ENCODE measurements at regions not wholly inside any gene's neighbourhood (a gene's known extent, or its start where the extent isn't known, plus 50 kb on each side); places are given as distances from the start of the nearest gene placed in this dataset.

DNA sequence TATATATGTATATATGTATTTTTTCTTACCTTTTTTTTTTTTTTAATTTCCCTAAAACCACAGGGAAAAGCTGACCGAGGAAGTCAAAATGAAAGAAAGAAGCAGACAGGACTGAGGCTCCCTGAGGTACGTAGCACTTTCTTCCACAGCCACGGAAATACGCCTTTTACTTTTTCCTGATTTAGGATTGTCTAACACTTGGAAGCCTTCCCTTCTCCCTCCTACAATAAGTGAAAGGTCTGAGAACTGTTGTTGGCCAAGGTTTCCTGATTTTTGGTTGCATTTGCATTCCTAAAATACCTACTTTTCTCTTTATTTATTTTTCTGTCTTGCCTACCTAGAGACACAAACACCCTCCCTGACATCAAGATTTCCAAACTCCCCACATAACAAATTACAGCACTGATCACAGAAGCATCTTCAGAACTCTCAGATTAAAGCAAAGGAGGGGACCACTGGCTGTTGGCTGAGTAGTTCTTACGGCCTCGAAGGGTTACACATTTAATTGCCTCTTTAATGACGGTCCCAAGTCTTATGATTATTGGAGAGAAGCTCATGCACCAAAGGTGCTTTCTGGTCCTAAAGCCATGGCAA is 778.5 kb upstream of the FANCL start:
- DNase-seq (ENCODE audit: low read depth in 2 of 2) = no peak

DNA sequence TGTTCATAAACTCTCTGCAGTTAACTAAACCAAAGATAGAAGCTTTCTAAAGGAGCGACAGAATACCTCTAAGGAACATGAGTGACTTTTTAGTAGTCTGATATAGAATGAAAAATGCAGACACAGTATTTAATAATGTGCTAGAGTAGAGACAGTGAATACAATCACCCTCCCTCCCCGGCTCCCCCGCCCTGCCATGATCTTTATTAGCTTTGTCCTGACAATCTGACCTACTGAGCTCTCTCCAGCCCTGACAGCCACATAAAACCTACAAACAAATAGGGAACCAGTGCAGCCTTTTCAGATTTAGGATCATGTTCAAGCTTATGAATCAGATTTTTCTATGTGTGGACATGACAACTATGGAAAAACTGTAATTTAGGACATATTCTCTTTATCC is 777.6 kb upstream of the FANCL start:
- no peak for DNase-seq (ENCODE audit: low read depth in 2 of 2)

DNA sequence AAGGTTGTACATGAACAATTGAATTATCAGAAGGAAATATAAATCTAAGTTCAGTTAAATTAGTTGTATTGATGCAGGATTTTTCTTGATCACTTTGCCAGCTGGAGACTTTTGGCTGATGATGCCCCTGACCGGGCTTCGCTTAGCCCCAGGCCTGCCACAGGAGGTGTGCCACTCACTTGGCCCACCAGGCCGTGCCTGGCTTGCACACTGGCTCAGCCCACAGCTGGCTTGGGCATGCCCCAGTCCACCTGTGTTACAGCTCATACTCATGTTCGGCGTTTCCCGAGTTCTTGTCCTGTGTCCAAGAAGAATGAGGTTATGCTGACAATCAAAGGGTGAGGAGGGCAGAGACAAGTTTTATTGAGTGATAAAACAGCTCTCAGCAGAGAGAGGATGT is 773.9 kb upstream of the FANCL start:
- DNase-seq (ENCODE audit: low read depth in 2 of 2) = no peak

DNA sequence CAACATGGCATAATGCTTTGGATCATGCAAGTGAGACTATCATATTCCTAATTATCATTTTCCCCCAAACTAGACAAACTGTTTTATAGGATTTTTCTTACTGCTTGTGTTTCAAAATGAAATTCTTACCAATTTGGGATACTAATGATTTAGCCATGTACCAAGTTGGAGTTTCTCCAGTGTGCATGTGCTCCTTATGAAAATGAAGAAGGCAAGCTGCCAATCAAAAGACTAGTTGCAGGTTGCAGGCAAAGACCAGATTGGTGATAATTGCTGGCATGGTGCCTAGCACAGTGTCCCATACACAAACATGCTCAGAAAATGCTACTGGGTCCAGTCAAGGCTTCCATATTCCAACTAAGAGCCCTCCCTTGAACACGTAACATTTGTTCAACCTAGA is 771.8 kb upstream of the FANCL start:
- no peak for DNase-seq (ENCODE audit: low read depth in 2 of 2)

DNA sequence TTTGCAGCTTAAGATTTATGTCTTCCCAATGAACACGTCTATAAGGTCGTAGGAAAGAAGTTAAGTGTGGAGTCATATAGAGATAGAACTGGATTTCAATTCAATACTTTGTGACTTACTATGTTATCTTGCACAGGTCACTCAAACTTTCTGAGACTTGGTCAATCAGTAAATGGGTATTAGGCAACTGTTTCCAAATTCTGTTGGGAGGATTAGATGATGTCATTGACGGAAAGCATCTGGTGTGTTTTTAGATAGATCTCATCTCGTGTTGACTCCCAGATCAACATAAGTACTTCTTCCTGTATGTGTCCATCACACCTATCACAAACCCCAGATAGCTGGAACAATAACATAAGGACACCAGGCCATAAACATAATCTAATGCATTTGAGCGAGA is 771.1 kb upstream of the FANCL start:
- DNase-seq (ENCODE audit: low read depth in 2 of 2) = no peak

DNA sequence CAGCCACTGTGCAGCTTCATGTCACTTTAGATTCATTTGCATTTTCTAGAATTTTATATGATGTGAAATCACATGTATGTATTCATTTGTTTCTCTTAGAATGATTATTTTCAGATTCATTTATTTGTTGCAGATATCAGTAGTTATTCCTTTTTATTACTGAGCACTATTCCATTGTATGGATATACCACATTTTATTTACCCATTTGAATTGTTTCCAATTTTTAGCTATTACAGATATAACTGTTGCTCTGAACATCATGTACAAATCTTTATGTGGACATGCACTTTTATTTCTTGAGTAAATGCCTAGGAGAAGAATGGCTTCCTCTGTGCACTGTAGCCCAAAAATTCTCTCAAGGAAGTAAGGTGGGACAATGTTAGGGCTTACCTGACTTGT is 767.8 kb upstream of the FANCL start:
- no peak for DNase-seq (ENCODE audit: low read depth in 2 of 2)

DNA sequence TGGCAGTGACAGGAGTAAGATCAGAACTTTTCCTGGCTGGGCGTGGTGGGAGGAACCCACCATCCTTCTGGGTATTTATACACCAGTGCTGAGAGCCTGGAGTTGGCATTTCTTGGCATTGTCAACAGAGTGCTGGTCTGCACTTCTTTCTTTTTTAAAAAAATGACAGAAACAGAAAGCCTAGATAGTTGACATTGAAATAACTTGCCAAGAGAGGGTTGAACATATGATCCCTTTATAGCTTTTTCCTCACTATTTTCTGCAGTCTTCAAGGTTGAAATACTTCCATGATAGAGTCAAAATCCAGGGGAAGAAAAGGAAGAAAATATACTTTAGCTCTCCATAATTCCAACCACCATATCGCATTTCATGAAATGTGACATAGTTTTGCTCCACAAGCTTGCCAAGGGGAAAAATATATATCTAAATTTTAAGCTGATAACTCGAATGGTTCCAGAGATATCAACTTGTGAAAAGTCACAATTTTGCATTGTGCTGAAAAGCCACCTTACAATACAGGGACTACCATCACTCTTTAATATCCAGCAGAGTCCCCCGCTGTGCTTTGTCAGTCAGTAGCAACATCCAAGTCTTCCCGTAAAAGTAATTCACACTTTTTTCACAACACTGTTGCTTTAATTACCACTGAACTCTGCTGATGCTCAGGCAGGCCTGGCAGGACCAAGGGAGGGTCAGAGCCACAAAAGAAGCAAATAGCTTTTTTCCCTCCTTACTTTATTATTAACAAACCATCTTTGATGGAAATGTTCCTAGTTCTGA is 764.9 kb upstream of the FANCL start:
- DNase-seq (ENCODE audit: low read depth in 2 of 2) = no peak

DNA sequence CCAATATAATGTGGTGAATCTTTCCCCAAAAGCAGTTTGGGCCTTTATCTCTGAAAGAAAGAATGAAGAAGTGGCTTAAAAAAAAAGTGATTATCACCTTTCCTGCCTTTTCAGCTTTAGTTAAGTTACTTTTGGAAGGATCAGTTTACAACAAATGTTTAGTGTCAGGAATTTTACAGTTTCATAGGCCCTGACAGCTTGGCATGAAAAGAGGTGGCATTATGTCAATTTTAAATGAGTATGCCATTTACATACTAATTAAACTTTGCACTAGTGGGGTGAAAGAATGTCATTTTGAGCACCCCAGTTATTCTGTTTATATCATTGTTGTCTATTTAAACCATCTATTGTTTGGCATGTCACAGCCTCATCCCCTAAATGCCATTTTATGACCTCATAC is 763.5 kb upstream of the FANCL start:
- no peak for DNase-seq (ENCODE audit: low read depth in 2 of 2)

DNA sequence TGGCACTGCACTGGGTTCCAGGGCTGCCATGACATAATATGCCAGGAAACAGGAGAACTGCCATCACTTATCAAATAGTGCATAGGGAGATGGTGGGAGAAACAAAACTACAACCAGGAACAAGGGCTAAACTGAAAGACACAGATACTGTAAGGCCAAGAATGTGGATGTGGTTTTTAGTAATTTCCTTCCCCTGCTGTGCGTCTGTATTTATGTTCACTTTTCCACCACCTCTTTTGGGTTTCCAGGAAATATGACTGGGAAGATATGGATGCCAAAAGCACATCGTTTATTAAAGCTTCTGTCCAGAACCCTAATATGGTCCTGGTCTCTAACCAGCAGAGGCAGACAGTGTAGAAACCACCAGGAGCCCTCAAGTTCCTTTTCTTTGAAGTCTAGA is 759.7 kb upstream of the FANCL start:
- no peak for DNase-seq (ENCODE audit: low read depth in 2 of 2)

DNA sequence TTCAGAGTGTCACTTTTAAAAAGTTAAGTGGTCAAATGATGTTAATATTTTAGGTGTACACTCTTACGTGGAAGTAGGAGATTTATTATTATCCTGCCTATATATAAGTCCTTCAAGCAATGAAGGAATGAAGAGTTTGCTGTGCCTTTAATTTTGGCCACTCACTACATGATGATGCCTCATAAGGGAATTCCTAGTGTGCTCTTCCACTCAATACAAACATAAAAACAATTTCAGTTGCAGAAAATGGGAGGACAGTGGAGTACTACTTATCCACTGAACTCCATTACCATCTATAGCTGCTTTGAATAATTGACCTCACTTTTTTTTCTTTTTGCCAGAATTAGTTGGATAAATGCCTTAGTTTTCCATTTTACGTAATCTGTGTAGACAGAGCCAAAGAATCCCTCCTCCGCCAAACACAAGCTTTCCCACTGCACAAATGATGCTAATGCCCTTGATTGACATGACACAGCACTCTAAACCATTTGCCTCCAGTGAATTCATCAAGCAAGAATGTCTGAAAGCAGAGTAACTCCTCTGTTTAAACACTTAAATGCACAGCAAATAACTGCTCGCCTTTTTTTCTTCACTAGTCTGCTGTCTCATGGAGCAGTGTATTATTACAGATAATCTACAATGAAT is 751.1 kb upstream of the FANCL start:
- no peak for DNase-seq (ENCODE audit: low read depth in 2 of 2)

DNA sequence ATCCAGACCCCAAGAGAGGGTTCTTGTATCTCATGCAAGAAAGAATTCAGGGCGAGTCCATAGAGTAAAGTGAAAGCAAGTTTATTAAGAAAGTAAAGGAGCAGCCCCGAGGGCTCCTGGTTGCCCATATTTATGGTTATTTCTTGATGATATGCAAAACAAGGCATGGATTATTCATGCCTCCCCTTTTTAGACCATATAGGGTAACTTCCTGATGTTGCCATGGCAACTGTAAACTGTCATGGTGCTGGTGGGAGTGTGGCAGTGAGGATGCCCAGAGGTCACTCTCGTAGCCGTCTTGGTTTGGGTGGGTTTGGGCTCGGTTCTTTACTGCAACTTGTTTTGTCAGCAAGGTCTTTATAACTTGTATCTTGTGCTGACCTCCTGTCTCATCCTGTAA is 750.2 kb upstream of the FANCL start:
- DNase-seq (ENCODE audit: low read depth in 2 of 2) = no peak

DNA sequence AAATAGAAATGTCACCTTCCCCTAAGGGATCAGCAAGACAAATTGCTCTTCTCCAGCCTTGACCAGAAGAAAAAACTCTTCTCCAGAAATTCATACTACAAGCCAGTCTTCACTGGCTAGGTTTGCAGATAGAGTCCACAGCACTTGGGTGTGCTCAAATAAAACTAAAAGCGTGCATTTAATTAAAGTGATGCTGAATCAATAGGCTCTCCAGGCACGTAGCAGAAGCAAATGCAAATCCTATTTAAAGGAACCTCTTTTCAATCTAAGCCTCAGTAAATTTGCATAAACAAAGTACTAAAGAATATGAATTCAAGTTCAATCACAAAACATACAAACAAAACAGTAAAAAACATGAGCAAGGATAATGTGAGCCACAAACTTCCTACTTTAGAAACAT is 744.4 kb upstream of the FANCL start:
- DNase-seq (ENCODE audit: low read depth in 2 of 2) = no peak

DNA sequence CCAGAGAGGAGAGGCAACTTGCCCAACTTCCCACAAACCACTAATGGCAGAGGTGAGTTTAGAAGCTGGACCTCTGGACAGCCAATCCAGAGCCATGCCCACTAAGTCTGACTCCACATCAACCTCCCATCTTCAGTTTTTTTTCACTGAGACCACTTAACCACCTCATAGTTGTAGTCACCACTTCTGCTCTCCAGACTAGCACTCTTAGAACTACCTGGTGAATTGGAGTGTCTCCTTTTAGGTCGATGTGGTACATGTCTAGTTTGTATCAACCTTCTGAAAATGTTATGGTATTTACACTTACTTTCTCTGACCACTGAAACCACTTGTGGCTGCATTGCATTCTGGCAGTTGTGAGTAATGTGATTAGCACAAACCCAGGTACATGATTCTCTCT is 743.6 kb upstream of the FANCL start:
- no peak for DNase-seq (ENCODE audit: low read depth in 2 of 2)

DNA sequence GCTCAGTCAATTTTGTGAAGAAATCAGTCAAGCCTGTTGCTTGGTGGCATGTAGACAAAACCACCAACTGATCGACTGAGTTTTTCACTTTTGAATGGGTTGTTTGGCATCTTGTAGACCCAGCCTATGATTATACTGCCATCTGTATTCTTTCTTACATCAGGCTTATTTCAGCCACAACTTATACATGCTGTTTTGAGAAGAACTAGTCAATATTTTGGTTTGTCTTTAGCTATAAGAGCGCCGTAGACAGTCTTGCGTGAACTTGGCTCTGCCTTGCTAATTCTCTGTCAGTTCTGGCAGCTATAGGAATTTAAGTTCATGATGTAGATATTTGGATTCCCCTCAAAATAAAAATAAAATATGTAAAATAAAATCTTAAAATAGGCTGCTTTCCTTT is 742.0 kb upstream of the FANCL start:
- DNase-seq (ENCODE audit: low read depth in 2 of 2) = no peak

DNA sequence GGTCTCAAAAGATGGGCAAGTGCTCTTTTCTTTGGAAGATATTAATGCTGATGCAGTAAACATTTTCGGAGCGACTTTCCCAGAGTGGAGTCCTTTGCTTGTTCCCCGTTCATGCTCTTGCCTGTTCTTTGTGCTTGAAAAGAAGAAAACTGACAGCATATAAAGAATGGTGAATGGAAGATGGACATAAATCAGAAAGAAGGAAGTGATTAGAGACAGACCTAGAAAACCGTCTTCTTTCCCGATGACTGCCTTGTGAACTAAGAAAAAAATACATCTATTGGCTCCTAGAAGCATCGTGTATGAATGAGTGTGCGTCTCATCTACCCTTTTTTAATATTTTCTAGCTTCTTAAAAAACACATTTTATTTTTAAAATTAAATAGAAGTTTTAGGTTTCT is 740.1 kb upstream of the FANCL start:
- DNase-seq (ENCODE audit: low read depth in 2 of 2) = no peak

DNA sequence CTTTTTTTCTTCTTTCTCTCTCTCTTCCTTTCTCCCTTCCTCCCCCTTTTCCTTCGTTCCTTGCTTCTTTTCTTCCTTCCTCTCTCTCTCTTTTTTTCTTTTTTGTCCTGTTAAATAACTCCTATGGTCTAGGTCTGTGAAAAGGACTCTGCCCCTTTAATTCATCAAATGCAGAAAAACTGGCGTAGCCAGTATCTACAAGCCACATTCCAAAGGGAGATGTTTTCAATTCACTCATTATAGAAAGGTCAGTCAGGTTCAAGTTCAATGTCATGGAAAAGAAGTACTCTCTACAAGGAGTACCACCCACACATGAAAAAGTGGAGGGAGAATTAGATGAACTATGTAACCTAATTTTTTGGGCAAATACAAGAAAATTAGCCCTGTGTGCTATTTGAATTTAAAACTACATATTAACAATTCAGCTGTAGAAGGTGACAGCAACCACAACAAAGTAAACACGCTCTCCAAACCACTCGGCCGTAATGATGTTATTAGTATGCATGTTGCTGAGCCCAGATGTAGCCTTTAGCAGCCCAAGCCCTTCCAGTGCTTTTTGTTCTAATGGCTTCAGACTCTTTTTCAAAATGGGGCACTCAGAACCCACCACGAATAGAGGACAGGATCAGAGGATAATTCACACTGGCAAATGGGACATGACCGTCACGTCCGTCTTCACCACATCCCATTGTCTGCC is 735.4 kb upstream of the FANCL start:
- no peak for DNase-seq (ENCODE audit: low read depth in 2 of 2)

DNA sequence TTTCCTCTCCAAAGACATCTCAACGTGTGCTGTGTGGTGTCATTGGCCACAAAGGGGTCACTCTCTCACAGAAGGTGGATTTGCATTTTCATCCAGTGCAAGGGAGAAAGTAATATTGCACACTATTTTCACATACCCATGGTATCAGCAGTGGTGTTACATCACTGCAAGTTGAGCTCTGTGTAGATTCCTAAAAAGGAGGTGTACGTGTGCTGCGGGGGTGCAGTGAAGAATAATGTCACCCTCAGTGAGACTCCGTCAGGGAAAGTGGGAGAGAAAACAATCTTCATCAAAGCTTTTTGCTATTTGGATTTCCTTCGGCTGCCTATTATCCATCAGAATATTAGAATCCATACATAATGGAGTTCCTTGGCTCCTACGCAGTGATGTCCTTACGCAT is 733.8 kb upstream of the FANCL start:
- DNase-seq (ENCODE audit: low read depth in 2 of 2) = no peak

DNA sequence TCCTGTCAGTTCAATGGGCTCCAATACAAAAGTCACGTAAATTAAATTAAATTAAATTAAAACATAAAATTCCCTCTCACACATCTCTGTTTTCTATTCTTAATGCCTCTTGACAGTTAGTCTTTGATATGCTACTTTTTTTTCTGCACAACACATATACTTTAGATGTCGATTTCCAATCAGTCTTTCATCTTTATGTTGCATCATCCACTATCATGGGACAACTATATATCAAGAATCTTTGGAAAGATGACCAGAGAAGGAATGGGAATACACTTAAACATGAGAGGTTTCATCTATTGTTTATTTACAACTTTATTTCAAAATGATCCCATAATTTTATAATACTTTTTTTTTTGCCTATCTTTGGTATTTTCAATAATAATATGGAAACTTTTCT is 733.3 kb upstream of the FANCL start:
- no peak for DNase-seq (ENCODE audit: low read depth in 2 of 2)

DNA sequence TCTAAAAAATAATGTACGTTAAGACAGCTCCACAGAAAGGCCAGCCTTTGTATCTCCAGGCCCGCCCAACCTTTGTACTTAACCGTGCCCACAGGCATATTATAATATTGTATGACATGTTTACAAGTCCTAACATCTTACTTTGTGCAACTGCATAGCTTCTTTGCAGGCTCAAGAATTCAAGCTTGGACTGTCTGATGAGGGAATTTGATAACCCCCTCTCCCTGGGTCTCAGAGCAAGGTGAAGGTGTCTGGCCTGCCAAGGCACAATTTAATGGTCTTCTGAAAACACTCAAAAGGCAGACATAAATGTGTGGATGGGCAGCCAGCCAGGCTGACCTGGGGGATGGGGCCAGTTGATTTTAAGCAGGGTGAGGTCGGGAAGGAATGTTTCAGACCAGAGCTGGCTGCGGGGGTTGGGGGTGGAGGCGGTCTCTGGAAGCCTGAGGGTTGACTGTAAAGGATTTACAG is 732.7 kb upstream of the FANCL start:
- DNase-seq (ENCODE audit: low read depth in 2 of 2) = no peak

DNA sequence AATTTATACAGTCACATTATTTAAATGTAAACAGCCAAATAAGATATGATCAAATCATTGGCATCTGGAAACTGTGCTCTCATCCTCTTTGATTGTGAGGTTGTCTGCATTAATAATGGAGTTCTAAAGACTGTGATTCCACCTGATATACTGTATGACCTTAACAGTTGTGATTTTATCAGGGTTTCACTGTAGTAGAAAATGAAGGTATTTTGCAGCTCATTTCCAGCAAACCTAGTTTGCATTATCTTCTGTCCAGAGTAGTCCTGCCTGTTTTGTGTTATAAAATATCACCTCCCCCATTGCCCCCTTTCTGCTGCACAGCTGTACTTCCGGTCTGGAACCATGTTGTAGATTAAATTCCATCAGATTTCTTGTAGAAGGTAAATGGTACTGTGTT is 731.6 kb upstream of the FANCL start:
- DNase-seq (ENCODE audit: low read depth in 2 of 2) = no peak

DNA sequence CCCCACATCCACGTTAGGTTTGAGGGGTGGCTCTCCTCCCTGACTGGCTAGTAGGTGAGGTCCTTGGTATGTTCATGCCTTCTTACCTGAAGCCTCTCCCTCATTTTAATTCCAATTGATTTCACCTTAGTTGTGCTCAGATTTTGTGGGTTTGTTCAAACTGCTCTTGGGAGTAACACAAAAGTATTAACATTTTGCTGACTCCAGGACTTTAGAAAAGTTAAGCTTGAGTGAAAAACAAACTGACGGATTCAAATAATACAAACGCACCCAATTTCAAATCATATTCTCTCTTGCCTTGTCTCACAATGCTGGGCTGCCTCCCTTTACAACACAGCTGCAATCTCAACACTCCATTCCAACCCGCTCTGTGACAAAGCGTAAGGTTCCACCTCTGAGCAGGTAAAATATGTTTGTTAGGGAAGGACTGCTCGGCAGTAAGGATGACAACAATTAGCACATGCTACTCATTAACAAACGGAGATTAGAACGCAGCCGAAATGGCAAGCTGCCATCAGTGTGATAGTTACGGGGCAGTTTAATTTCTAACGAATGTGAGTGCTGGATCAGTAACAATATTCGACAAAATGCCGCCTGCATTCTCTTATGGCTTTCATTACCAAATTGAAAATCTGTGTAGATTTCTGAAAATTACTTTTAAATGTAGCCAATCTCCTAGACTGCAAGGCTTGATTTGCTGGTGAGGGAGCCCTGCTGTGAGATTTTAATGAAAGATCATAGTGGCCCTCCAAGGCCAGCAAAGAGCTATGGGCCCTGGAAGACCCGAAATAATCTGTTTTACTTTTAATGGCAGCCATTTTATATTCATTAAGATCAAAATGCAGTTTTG is 730.6 kb upstream of the FANCL start:
- DNase-seq (ENCODE audit: low read depth in 2 of 2) = no peak

DNA sequence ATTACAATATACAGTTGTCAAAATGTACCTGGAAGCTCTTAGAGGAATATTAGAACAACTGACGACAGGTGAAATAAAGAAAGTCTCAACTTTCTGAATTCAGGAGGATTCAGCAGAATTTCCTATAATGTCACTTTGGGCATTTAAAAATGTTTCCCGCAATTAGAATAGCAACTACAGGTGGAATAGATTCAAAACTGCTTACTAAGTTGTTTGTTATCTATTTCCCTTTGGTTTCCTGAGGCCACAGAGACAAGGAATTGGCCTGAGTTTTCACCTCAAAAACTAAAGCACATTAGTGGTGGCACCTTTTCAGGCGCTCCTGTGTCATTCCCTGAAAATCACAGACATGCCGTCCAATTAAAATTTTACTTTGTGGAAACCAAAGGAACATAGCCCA is 729.2 kb upstream of the FANCL start:
- no peak for DNase-seq (ENCODE audit: low read depth in 2 of 2)

Measured in stimulated activated CD4-positive, alpha-beta T cell treated with anti-CD3 and anti-CD28 coated beads, Interleukin-1b, Interleukin-23, amount 100 ng/mL, for 4 hours (primary cell).